Mesendoderm (in vitro differentiated cells): ENCODE measurements at regions not wholly inside any gene's neighbourhood (a gene's known extent, or its start where the extent isn't known, plus 50 kb on each side); places are given as distances from the start of the nearest gene placed in this dataset.

ENCODE experiments used
- DNase-seq: peaks from one replicate; pipeline ENCODE4 v3.0.0; 2013
- H2AK5ac ChIP-seq: 2 replicates; pipeline ENCODE4 v1.6.1; 2013; ENCODE audit warnings: low read length, inconsistent platforms
- H2BK120ac ChIP-seq: 2 replicates; pipeline ENCODE4 v1.6.1; 2013; ENCODE audit warnings: low read depth, mild to moderate bottlenecking, low read length, moderate library complexity, mixed read lengths
- H2BK15ac ChIP-seq: replicated peaks from 2 replicates; pipeline ENCODE4 v1.6.1; 2013; ENCODE audit warnings: low read depth, mild to moderate bottlenecking, moderate library complexity
- H2BK5ac ChIP-seq: 2 replicates; pipeline ENCODE4 v1.6.1; 2013; ENCODE audit warnings: low read length, inconsistent platforms
- H3K18ac ChIP-seq: 2 replicates; pipeline ENCODE4 v1.6.1; 2013; ENCODE audit warnings: mild to moderate bottlenecking, low read length, mixed read lengths
- H3K23ac ChIP-seq: one replicate; pipeline ENCODE4 v1.6.1; 2013; ENCODE audit warnings: low read length
- H3K27ac ChIP-seq: 2 replicates; pipeline ENCODE4 v1.5.1; 2013; ENCODE audit warnings: low read depth, mild to moderate bottlenecking, inconsistent platforms, low read length, moderate library complexity
- H3K27me3 ChIP-seq: 2 replicates; pipeline ENCODE4 v1.6.1; 2013; ENCODE audit warnings: low read length, control low read depth, mild to moderate bottlenecking, inconsistent platforms; ENCODE audit not compliant: insufficient read depth, poor library complexity
- H3K36me3 ChIP-seq: 2 replicates; pipeline ENCODE4 v1.6.1; 2013; ENCODE audit warnings: low read length, inconsistent platforms; ENCODE audit not compliant: control insufficient read depth, insufficient read depth
- H3K4ac ChIP-seq: one replicate; pipeline ENCODE4 v1.6.1; 2013; ENCODE audit warnings: low read depth, mild to moderate bottlenecking, low read length, moderate library complexity
- H3K4me1 ChIP-seq: 2 replicates; pipeline ENCODE4 v1.6.1; 2013; ENCODE audit warnings: low read depth, low read length, inconsistent platforms; ENCODE audit not compliant: control insufficient read depth
- H3K4me2 ChIP-seq: 2 replicates; pipeline ENCODE4 v1.6.1; 2013; ENCODE audit warnings: low read length
- H3K4me3 ChIP-seq: 2 replicates; pipeline ENCODE4 v1.5.1; 2013; ENCODE audit warnings: mild to moderate bottlenecking, low read length
- H3K56ac ChIP-seq: one replicate; pipeline ENCODE4 v1.6.1; 2013; ENCODE audit warnings: low read length
- H3K79me1 ChIP-seq: 2 replicates; pipeline ENCODE4 v1.6.1; 2013; ENCODE audit warnings: low read length, inconsistent platforms
- H3K79me2 ChIP-seq: 2 replicates; pipeline ENCODE4 v1.6.1; 2013; ENCODE audit warnings: mild to moderate bottlenecking, low read length; ENCODE audit not compliant: control insufficient read depth, insufficient read depth
- H3K9ac ChIP-seq: 2 replicates; pipeline ENCODE4 v1.6.1; 2013; ENCODE audit warnings: low read length, inconsistent platforms
- H4K5ac ChIP-seq: one replicate; pipeline ENCODE4 v1.6.1; 2013; ENCODE audit warnings: low read length
- H4K8ac ChIP-seq: one replicate; pipeline ENCODE4 v1.6.1; 2013; ENCODE audit warnings: low read depth, mild to moderate bottlenecking, control low read depth, low read length, moderate library complexity
- WGBS: extraction: QIAGEN DNeasy Blood & Tissue Kit; methylation state at CpG from one replicate; pipeline ENCODE4 v1.1.7; 2013; ENCODE audit warnings: low lambda C conversion rate, missing lambda C conversion rate; ENCODE audit not compliant: insufficient coverage; ENCODE audit errors: extremely low coverage; 5-methylcytosine and 5-hydroxymethylcytosine counted together

- Histone ChIP-seq H3K27ac (no peak overlapping the region), H3K56ac (no peak overlapping the region), H2BK120ac (no peak overlapping the region), H3K79me1 (no peaks in the 10 kb centered on the region), H3K23ac (no peak overlapping the region), H4K5ac (no peak overlapping the region), H3K36me3 (no peaks in the 10 kb centered on the region), H2BK5ac (no peak overlapping the region), H4K8ac (no peak overlapping the region), H3K4me3 (no peak overlapping the region), H2AK5ac (no peak overlapping the region), H3K4me2 (no peak overlapping the region), H2BK15ac (no peak overlapping the region), H3K27me3 (no peaks in the 10 kb centered on the region), H3K9ac (no peak overlapping the region), H3K79me2 (no peaks in the 10 kb centered on the region), H3K18ac (no peak overlapping the region), H3K4ac (no peak overlapping the region), H3K4me1 (no peaks in the 10 kb centered on the region)
- no peak for DNase-seq
- WGBS: no CpG with 5 or more reads among the region's 8 CpGs
Measured at GRCh38 chr7:155878674-155879073, 66.4 kb upstream of the SHH start.

GRCh38 chr7:155878250-155878649, 66.0 kb upstream of the SHH start:
- Histone ChIP-seq H3K4me1 (no peaks in the 10 kb centered on the region), H3K9ac (no peak overlapping the region), H2BK5ac (no peak overlapping the region), H3K4me3 (no peak overlapping the region), H2AK5ac (no peak overlapping the region), H3K18ac (no peak overlapping the region), H3K36me3 (no peaks in the 10 kb centered on the region), H4K8ac (no peak overlapping the region), H3K27ac (no peak overlapping the region), H2BK120ac (no peak overlapping the region), H3K56ac (no peak overlapping the region), H3K27me3 (no peaks in the 10 kb centered on the region), H3K4ac (no peak overlapping the region), H4K5ac (no peak overlapping the region), H3K79me1 (no peaks in the 10 kb centered on the region), H3K4me2 (no peak overlapping the region), H3K79me2 (no peaks in the 10 kb centered on the region), H2BK15ac (no peak overlapping the region), H3K23ac (no peak overlapping the region)
- no peak for DNase-seq
- WGBS: no CpG with 5 or more reads among the region's 11 CpGs

- H3K79me1 ChIP-seq: no peaks in the 10 kb centered on the region
- H3K27me3 ChIP-seq: no peaks in the 10 kb centered on the region
- no peak for DNase-seq
- no peaks in the 10 kb centered on the region for H3K4me1 ChIP-seq
- no peak overlapping the region for H3K23ac ChIP-seq
- H3K4me2 ChIP-seq: no peak overlapping the region
- no peaks in the 10 kb centered on the region for H3K36me3 ChIP-seq
- H2BK120ac ChIP-seq: no peak overlapping the region
- H3K18ac ChIP-seq: no peak overlapping the region
- H3K56ac ChIP-seq: no peak overlapping the region
- H3K4ac ChIP-seq: no peak overlapping the region
- no peak overlapping the region for H4K5ac ChIP-seq
- H2AK5ac ChIP-seq: no peak overlapping the region
- no peak overlapping the region for H3K27ac ChIP-seq
- H4K8ac ChIP-seq: no peak overlapping the region
- no peaks in the 10 kb centered on the region for H3K79me2 ChIP-seq
- no peak overlapping the region for H2BK15ac ChIP-seq
- H3K9ac ChIP-seq: no peak overlapping the region
- no peak overlapping the region for H2BK5ac ChIP-seq
- no CpG with 5 or more reads among the region's 2 CpGs for WGBS
- H3K4me3 ChIP-seq: no peak overlapping the region
Measured at GRCh38 chr7:155877167-155877566, 64.9 kb upstream of the SHH start.

DNA sequence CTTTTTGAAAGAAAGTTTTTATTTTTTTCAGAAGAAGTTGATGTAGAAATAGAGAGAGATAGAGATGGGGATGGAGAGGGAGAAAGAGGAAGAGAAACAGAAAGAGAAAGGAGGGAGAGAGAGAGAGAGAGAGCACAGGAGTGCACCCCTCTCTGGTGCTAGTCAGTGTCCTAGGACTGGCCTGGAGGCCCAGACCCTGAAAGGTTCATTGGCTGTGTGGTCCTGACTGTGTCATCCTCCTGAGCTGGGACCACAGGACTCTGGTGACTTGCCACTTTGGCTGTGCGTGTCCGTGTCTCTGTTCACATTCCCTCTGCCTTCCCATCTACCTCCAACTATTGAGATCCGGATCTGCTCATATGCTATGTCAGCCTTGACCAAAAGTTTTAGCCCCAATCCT, 62.1 kb upstream of the SHH start:
- WGBS: no CpG with 5 or more reads among the region's 3 CpGs

GRCh38 chr7:155874010-155874409, 61.7 kb upstream of the SHH start:
- H3K36me3 ChIP-seq: no peaks in the 10 kb centered on the region
- H3K4me2 ChIP-seq: no peak overlapping the region
- H2BK5ac ChIP-seq: no peak overlapping the region
- no peaks in the 10 kb centered on the region for H3K79me2 ChIP-seq
- no peak overlapping the region for H3K18ac ChIP-seq
- H3K27me3 ChIP-seq: no peaks in the 10 kb centered on the region
- DNase-seq: no peak
- no peak overlapping the region for H3K4ac ChIP-seq
- no peak overlapping the region for H2BK15ac ChIP-seq
- H3K56ac ChIP-seq: no peak overlapping the region
- H3K4me3 ChIP-seq: no peak overlapping the region
- H2BK120ac ChIP-seq: no peak overlapping the region
- H3K23ac ChIP-seq: no peak overlapping the region
- H3K9ac ChIP-seq: no peak overlapping the region
- H3K27ac ChIP-seq: no peak overlapping the region
- no peaks in the 10 kb centered on the region for H3K79me1 ChIP-seq
- H3K4me1 ChIP-seq: no peaks in the 10 kb centered on the region
- no peak overlapping the region for H4K8ac ChIP-seq
- H4K5ac ChIP-seq: no peak overlapping the region
- WGBS: no CpG with 5 or more reads among the region's 6 CpGs
- H2AK5ac ChIP-seq: no peak overlapping the region

More for the DNA sequence above, 62.1 kb upstream of the SHH start:
- Histone ChIP-seq H3K79me1 (no peaks in the 10 kb centered on the region), H3K23ac (no peak overlapping the region), H3K4me3 (no peak overlapping the region), H4K8ac (no peak overlapping the region), H4K5ac (no peak overlapping the region), H3K4me1 (no peaks in the 10 kb centered on the region), H2BK15ac (no peak overlapping the region), H3K56ac (no peak overlapping the region), H2AK5ac (no peak overlapping the region), H3K4ac (no peak overlapping the region), H3K9ac (no peak overlapping the region), H2BK120ac (no peak overlapping the region), H2BK5ac (no peak overlapping the region), H3K79me2 (no peaks in the 10 kb centered on the region), H3K27ac (no peak overlapping the region), H3K36me3 (no peaks in the 10 kb centered on the region), H3K18ac (no peak overlapping the region), H3K27me3 (no peaks in the 10 kb centered on the region), H3K4me2 (no peak overlapping the region)
- DNase-seq: no peak

DNA sequence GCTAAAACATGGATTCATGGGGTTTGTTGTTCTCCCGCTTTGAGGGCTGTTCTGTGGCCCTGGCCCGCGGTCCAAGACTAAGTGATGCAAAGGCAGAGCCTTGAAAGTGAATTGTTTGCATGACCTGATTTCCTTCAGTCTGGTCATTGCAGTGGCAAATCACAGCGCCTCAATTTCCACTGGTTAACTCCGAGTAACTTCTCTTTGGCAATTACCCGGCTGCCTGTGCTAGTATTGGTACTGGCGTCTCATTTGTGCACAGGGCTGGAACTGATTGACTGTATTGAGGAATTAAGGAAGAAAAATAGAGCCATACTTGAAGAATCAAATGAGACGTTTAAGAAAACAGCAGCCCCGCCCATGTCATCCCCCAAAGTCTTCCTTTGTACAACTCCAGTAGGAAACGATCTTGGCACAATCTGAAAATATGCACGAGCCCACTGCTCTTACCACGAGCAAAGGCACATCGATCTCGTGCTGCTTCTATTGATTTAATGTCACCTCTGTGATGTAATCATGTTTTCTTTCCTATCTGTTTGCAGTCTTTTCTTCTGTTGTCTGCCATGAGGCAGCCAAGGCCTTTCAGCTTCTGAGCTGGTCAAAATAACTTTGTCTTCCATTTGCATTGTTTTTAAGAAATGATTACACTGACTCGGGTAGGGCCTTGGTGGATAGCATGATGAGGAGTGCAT, 60.6 kb upstream of the SHH start:
- Histone ChIP-seq H3K56ac (no peak overlapping the region), H3K4ac (no peak overlapping the region), H3K79me2 (no peaks in the 10 kb centered on the region), H3K9ac (no peak overlapping the region), H3K4me1 (no peaks in the 10 kb centered on the region), H3K23ac (no peak overlapping the region), H3K27ac (no peak overlapping the region), H3K18ac (no peak overlapping the region), H2BK15ac (no peak overlapping the region), H4K5ac (no peak overlapping the region), H3K4me3 (no peak overlapping the region), H3K36me3 (no peaks in the 10 kb centered on the region), H2BK5ac (no peak overlapping the region), H4K8ac (no peak overlapping the region), H3K27me3 (no peaks in the 10 kb centered on the region), H2AK5ac (no peak overlapping the region), H2BK120ac (no peak overlapping the region), H3K79me1 (no peaks in the 10 kb centered on the region), H3K4me2 (no peak overlapping the region)
- no peak for DNase-seq
- WGBS: no CpG with 5 or more reads among the region's 15 CpGs
